GM12874 (cell line): ENCODE measurements at regions not wholly inside any gene's neighbourhood (a gene's known extent, or its start where the extent isn't known, plus 50 kb on each side); places are given as distances from the start of the nearest gene placed in this dataset.

Experiments used
- TF ChIP-seq, protein P1 (sequence below): IDR thresholded peaks from 2 replicates; pipeline ENCODE4 v1.5.1; 2011; ENCODE audit warnings: low read depth, mild to moderate bottlenecking, control low read depth, low read length, moderate library complexity; ENCODE audit not compliant: insufficient read depth

DNA sequence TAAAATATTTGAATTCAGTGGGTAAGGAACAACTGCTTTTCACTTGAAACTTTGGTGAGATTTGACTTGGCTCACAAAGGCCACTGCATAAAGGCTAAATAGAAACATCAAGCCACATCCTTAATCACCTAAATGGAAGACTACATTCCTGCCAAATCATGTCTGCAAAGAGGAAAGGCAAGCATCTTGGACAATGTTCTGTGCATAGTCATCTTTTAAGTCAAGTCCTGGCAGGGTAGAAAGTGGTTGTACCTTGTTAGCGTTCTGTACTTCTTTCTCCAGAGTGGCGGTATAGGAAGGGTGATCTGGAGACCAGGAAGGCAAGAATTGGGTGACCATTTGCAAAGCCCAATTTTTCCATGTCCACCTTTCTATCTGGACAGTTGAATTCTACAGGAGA is 121.4 kb upstream of the SLC14A2 start:
- TF ChIP-seq, protein P1, sequence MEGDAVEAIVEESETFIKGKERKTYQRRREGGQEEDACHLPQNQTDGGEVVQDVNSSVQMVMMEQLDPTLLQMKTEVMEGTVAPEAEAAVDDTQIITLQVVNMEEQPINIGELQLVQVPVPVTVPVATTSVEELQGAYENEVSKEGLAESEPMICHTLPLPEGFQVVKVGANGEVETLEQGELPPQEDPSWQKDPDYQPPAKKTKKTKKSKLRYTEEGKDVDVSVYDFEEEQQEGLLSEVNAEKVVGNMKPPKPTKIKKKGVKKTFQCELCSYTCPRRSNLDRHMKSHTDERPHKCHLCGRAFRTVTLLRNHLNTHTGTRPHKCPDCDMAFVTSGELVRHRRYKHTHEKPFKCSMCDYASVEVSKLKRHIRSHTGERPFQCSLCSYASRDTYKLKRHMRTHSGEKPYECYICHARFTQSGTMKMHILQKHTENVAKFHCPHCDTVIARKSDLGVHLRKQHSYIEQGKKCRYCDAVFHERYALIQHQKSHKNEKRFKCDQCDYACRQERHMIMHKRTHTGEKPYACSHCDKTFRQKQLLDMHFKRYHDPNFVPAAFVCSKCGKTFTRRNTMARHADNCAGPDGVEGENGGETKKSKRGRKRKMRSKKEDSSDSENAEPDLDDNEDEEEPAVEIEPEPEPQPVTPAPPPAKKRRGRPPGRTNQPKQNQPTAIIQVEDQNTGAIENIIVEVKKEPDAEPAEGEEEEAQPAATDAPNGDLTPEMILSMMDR, result no peak

DNA sequence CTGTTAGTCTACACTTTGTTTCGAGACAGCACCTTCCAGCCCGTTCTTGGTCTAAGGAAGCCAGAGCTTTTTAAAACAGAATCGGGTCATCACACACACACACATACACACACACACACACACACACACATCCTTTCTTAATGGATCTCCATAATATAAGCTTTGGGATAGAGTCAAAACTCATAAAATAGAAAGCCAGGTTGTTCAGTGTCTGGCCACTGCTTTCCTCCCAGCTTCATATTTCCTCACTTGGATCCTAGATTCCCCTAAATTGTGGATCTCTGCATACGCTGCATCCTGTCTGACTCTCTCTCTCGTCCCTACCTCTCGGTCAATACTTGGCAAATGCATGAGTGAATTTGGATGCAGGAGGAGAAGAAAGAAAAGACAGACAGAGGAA is 120.5 kb upstream of the SLC14A2 start:
- TF ChIP-seq, protein P1, result no peak

DNA sequence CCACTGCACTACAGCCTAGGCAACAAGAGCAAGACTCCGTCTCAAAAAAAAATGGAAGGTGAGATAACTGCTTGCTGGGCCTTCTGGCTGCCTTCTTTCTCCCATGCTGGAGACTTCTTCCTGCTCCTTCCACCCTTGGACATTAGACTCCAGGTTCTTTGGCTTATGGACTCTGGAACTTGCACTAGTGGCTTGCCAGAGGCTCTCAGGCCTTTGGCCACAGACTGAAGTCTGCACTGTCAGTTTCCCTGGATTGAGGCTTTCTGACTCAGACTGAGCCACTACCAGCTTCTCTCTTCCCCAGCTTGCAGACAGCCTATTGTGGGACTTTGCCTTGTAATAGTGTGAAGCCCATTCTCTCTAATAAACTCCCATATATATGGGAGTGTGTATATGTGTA is 118.5 kb upstream of the SLC14A2 start:
- TF ChIP-seq, protein P1, result no peak

DNA sequence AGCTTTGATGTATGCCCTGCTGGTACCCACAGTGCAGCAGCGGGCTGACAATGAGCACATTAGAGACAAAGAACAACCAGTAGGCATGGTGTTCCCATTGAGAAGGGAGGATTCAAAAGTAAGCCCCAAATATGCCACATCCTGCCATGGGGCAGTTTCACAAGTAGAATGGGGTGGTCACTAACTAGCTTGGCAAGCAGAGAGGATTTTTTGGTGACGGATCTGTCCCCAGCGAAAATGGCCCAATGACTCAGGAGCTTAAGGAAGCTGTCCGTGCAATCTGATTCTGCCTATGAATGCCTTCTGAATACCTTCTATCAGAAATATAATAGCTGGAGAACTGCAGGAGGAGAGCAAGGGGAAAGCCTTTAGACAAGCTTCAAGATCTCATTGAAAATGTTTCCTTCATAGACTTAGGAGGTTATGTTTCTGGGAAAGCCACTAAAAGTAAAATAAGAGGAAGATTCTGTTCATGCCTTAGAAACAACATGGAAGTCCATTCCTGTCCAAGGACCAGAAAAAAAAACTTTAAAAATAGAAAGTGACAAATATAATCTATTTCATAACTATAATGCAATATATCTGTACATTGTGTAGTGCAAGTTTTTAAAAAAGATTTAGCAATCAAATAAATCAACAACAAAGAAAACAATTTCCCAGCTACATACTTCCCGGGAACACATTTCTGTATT is 117.5 kb upstream of the SLC14A2 start:
- TF ChIP-seq, protein P1, result no peak

DNA sequence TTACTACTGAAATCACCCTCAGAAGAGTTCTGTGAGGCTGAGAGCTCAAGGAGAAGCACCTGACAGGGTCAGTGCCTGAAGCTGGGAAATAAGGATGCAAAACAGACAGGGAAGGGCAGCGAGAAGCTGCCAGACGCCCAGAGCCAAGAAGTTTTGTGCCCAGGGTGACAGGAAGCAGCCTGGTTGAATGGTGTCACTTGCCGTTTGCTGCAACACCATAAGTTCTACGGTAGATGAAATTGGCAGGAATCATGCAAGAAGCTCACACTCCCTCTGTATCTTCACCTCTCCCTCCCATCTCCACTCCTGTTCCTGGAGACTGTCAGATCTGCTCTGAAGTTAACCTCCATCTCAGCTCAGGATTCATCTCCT is 117.0 kb upstream of the SLC14A2 start:
- TF ChIP-seq, protein P1, result no peak

DNA sequence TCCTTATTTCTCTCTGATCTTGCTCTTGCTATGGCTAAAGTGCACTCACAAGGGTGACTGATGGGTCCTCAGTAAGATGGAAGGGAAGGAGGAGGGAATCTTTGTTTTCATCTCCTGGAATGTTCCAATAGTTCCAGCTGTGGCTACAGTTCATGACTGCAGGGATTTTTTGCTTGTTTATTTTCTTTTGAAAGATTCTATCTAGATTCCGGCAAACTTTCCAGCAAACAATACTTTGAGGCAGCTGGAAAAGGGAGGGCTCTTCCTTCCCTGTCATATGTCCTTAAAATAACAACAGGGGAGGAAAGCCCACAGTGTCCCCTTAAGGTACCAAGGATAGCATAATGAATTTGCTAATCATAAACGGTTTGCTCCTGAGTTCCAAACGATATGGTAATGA is 111.3 kb upstream of the SLC14A2 start:
- TF ChIP-seq, protein P1, result no peak

DNA sequence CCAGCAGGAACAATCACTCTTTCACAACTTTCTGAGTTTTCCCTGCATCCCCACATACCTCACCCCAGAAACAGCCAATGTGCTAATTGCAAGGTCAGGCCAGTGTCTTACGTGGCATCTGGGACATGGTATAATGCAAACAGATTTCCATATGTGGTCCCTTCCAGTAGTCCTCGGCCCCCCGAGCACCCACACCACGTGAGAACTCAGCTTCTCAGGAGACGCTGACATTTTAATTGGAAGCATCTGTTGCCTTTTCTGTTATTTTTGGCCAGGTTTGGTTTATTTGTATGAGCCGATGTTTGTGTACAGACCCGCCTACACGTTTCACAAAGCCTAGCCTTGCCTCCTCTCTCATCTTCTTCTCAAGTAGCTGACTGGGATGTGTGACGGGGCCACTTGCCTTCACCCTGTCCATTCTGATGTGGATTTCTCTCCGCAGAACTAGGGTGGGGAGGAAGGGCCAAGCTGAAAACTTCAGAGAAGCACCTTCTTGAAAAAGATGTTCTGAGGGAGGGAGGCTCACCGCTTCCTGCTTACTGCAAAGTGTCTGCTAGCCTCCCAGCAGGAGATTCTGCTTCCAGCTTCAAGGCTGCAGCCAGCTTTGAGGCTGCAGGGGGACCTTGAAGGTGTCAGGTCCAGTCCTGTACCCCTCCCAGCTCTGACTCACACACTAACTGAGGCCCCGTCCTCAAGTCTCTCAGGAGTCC is 109.6 kb upstream of the SLC14A2 start:
- TF ChIP-seq, protein P1, result no peak
